AG09319 (cell line): ENCODE measurements at regions not wholly inside any gene's neighbourhood (a gene's known extent, or its start where the extent isn't known, plus 50 kb on each side); places are given as distances from the start of the nearest gene placed in this dataset.
"Not testable (repeated sequence)": the region's sequence is repeated elsewhere in the genome, so short reads cannot be mapped to it uniquely, and the experiment has no call there.

Experiments
- DNase-seq: peaks from one replicate; pipeline ENCODE4 v3.0.0-alpha.2; 2010; ENCODE audit warnings: low read depth; ENCODE audit errors: extremely low read depth
- CTCF ChIP-seq: IDR thresholded peaks from 2 replicates; pipeline ENCODE4 v1.5.1; 2011; ENCODE audit warnings: low read depth, mild to moderate bottlenecking, inconsistent platforms, low read length, moderate library complexity

- TF ChIP-seq CTCF, result no peak
- DNase-seq, result no peak
Observed at GRCh38 chr10:29699621-29700020, 64.8 kb upstream of the SVIL start.

- no peak for DNase-seq
- TF ChIP-seq CTCF, result no peak
Observed at GRCh38 chr10:29698773-29699490, 64.2 kb upstream of the SVIL start.

GRCh38 chr10:29696581-29696980 is 61.8 kb upstream of the SVIL start:
- DNase-seq, result not testable (repeated sequence)

GRCh38 chr10:29694121-29694520 is 59.4 kb upstream of the SVIL start:
- no peak for DNase-seq
- TF ChIP-seq CTCF, result no peak

GRCh38 chr10:29692121-29692539 is 57.4 kb upstream of the SVIL start:
- no peak for DNase-seq
- TF ChIP-seq CTCF, result no peak

GRCh38 chr10:29691564-29692072 is 56.8 kb upstream of the SVIL start:
- DNase-seq, result no peak
- TF ChIP-seq CTCF, result no peak

GRCh38 chr10:29689001-29689400 is 54.2 kb upstream of the SVIL start:
- no peak for DNase-seq
- no peak for TF ChIP-seq CTCF

GRCh38 chr10:29688230-29688661 is 53.5 kb upstream of the SVIL start:
- TF ChIP-seq CTCF, result no peak
- no peak for DNase-seq
